ENCODE measurements at regions not wholly inside any gene's neighbourhood (a gene's known extent, or its start where the extent isn't known, plus 50 kb on each side); places are given as distances from the start of the nearest gene placed in this dataset.

DNA sequence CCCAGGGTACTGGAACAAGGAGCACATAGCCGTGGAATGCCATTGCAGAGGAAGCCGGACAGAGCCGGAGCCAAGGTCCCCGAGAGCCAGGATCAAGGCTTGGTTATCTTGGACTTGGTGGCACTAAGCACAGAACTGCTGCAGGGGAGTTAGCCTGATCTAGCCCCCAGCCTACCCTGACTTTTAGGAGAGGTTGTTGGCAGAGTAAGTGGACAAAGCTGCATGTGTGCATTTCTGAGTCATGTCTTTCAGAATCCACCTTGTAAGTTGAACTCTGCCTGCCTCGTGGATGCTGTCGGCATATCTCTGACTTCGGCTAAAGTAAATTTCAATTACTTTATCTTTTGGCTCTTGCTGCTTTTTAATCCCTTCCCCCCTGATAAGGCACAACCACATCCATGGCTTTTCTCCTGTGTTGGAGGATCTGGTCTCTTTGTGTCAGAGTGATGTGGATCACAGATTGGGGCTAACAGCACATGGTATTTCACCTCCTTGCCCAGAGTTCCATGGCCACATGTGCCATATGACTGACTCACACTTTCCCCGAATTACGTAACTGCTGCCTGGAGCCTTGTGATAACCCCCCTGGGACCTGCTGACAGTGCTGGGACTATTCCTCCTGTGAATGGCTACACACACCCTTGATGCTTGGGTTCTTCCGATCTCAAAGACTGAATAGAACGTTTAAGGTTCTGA is 240.3 kb downstream of the EMP1 start:
- TF ChIP-seq, protein P1, sequence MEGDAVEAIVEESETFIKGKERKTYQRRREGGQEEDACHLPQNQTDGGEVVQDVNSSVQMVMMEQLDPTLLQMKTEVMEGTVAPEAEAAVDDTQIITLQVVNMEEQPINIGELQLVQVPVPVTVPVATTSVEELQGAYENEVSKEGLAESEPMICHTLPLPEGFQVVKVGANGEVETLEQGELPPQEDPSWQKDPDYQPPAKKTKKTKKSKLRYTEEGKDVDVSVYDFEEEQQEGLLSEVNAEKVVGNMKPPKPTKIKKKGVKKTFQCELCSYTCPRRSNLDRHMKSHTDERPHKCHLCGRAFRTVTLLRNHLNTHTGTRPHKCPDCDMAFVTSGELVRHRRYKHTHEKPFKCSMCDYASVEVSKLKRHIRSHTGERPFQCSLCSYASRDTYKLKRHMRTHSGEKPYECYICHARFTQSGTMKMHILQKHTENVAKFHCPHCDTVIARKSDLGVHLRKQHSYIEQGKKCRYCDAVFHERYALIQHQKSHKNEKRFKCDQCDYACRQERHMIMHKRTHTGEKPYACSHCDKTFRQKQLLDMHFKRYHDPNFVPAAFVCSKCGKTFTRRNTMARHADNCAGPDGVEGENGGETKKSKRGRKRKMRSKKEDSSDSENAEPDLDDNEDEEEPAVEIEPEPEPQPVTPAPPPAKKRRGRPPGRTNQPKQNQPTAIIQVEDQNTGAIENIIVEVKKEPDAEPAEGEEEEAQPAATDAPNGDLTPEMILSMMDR (IDR thresholded peaks at IDR 0.05), result no peak
- no peak for TF ChIP-seq POLR2AphosphoS5 (IDR thresholded peaks at IDR 0.05)
- no peak for TF ChIP-seq POLR2A (IDR thresholded peaks at IDR 0.05)

Data from breast epithelium (tissue), 3 donors.